ENCODE measurements at regions not wholly inside any gene's neighbourhood (a gene's known extent, or its start where the extent isn't known, plus 50 kb on each side); places are given as distances from the start of the nearest gene placed in this dataset.
A peak's percentile ranks its signal among the peaks of the same experiment; 100 is the strongest.

GRCh38 chr13:63206461-63206860 lies 1790.8 kb upstream of the PCDH20 start:
- DNase-seq (ENCODE audit: low spot score) = no peak

DNA sequence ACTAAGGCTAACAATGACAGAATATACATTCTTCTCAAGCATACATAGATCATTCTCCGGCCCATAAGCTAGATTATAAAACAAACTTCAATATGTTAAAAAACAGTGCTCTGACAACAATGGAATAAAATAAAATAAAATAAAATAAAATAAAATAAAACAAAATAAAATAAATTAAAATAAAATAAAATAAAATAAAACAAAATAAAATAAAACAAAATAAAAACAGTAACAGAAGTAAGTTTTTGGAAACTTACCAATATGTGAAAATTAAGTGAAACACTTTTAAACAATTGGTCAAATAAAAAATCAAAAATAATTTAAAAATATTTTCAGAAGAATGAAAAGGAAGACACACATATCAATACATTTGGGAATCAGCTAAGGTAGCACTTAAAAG lies 1785.8 kb upstream of the PCDH20 start:
- no peak for DNase-seq (ENCODE audit: low spot score)

- DNase-seq (ENCODE audit: low spot score) = no peak
These were observed 1783.9 kb upstream of the PCDH20 start for GRCh38 chr13:63199508-63199907.

DNA sequence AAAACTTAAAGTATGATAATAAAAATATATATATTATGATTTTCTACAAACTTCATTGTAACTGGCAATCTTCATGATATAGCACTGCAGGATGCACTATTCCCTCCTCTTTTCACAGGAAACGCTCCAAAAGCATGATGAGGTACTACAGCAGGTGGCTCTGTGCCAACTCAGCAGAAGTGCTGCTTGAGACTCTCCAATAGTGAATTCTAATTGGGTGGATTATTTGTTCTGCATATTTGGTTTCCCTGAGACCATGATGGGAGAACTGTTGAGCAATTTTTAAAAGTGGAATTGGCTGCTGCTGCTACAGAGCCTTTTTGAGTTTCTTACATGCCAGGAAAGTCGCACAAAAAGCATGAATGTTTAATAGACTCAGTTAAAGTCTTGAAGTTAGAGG lies 1782.4 kb upstream of the PCDH20 start:
- no peak for DNase-seq (ENCODE audit: low spot score)

- no peak for DNase-seq (ENCODE audit: low spot score)
These were observed 1780.1 kb upstream of the PCDH20 start for GRCh38 chr13:63195726-63196125.

DNA sequence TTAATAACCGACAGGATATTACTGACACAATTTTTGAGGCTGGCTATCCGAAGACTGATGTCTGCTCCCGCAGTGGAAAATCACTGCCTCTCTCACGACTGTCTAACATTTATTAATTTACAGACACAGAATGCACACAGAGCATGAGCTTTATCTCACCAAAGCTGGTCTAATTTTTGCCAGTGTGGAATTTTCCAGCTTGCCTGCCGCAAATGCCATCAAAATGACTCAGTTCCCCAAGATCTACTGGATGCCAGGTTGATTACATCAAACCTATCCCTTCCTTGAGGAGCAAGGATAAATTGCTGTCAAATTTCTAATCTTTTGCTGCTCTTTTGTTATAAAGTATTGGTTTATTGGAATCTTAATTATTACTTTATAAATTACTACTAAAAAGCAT lies 1775.1 kb upstream of the PCDH20 start:
- no peak for DNase-seq (ENCODE audit: low spot score)

DNA sequence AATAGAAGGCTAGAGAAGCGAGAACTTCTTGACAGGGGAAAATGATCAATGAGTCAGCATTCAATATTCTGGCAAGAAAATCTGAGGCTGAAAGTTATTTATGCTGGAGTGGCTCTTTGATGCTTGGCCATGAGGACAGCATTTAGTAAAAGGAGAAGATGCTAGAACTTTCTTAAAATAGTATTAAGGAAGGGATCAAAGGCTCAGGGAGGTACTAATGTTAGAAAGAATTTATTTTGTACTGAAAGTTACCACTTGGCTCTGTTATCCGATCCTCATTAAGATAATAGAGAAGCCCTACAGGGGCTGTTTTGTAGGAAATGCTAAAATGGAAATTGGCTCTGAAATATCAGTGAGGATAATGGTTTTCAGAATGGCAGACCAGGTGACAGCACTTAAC lies 1774.6 kb upstream of the PCDH20 start:
- no peak for DNase-seq (ENCODE audit: low spot score)

GRCh38 chr13:63189712-63190111 lies 1774.1 kb upstream of the PCDH20 start:
- no peak for DNase-seq (ENCODE audit: low spot score)

GRCh38 chr13:63184693-63185092 lies 1769.0 kb upstream of the PCDH20 start:
- no peak for DNase-seq (ENCODE audit: low spot score)

GRCh38 chr13:63175536-63175935 lies 1759.9 kb upstream of the PCDH20 start:
- DNase-seq (ENCODE audit: low spot score) = no peak

- DNase-seq (ENCODE audit: low spot score) = no peak
These were observed 1752.2 kb upstream of the PCDH20 start for GRCh38 chr13:63167699-63168337.

- no peak for DNase-seq (ENCODE audit: low spot score)
These were observed 1750.7 kb upstream of the PCDH20 start for GRCh38 chr13:63166345-63166744.

DNA sequence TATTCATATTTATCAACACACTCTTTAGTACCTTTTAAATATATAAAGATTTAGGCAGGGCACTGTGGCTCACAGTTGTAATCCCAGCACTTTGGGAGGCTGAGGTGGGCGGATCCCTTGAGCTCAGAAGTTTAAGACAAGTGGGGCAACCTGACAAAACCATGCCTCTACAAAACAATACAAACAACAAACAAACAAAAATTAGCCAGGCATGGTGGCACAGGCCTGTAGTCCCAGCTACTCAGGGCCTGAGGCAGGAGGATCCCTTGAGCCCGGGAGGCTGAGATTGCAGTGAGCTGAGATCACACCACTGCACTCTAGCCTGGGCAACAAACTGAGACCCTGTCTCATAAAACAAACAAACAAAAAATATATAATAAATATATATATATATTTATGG lies 1748.3 kb upstream of the PCDH20 start:
- no peak for DNase-seq (ENCODE audit: low spot score)

DNA sequence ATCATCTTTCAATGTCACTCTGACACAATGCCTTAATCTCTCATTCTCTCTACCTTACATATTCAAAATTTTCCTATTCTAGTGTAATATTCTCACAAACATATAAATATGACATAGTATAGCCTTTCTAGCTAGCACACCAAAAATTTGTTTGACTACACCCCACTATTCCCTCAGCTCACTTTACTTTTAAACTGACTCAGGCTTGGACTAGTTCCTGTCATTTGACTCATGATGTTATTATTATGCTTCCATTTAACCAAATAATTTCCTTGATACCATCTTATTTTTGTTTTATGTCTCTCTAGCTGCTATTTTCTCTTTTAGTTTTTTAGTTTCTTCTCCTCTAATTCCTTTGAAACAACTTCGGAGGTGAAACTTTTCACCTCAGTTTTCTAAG lies 1745.6 kb upstream of the PCDH20 start:
- no peak for DNase-seq (ENCODE audit: low spot score)

DNA sequence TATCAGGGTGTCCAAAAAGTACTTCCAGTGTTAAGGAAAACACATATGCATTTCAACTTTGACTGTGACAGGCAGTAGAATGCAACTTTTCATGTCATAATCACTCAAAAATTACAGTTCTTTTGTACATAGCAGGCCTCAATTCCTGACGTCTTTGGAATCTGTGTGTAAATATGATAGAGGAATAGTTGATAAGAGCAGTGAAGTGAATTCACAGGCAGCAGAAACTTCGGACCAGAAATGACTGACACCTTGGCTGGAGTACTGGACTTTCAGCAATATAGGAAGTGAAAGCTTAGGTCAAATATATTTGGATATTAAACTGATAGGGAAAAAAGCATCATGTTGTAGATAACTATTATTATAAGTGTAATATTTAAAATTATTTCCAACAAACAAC lies 1741.2 kb upstream of the PCDH20 start:
- DNase-seq (ENCODE audit: low spot score) = no peak

- DNase-seq (ENCODE audit: low spot score) = no peak
These were observed 1733.7 kb upstream of the PCDH20 start for GRCh38 chr13:63149375-63149774.

DNA sequence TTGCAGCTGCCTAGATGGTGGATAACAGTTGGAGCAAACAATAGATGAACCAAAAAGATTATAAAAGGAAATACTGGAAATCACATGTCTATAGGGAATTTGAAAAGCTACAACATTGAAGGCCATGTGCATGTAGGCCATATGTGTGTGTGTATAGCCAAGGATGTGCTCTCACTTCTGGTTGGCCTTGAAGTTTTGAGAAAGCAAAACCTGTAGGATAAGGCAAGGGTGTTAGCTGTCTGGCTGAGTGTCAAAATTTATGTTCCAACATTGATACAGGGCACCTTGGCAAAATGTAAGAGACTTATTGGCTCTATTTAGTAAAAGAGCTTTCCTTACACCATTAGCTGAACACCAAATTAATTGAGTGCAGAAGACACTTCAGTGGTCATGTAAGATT lies 1723.6 kb upstream of the PCDH20 start:
- DNase-seq (ENCODE audit: low spot score) = no peak

DNA sequence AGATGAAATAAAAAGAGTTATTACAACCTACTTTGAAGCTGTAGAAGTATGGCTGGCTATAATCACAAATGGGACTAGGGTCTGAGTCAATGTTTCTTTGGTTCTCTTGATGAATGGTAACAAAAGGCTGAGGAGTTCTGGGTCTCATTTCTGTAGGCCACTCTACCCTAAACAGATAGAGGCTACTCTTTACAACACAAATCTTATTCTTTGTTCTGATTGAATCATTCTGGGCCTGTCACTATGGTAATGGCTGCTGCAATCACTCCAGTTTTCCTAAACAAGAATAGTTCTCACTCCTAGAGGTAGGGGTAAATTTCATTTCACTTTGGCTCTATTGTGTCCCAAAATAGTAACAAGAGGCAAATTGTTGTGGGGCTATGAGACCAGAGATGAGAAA lies 1714.3 kb upstream of the PCDH20 start:
- DNase-seq (ENCODE audit: low spot score) = no peak

- DNase-seq (ENCODE audit: low spot score) = no peak
These were observed 1713.1 kb upstream of the PCDH20 start for GRCh38 chr13:63128716-63129115.

DNA sequence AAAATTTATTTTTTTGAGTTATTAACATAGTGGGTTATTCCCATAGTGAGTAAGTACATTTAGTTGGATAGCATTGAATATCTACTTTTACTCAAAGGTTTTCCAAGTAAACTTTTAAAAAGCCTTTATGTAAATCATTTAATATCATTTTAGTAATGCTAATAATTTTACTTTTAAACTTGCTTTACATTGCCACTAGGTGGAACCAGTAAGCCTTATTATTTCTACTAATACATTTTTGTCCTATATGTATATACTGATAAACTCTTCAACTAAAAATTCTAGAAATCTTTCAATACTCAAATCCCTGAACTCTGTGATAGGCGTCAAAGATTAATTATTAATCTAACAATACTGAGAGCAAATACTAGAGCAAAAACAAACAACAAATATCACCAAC lies 1709.2 kb upstream of the PCDH20 start:
- no peak for DNase-seq (ENCODE audit: low spot score)

DNA sequence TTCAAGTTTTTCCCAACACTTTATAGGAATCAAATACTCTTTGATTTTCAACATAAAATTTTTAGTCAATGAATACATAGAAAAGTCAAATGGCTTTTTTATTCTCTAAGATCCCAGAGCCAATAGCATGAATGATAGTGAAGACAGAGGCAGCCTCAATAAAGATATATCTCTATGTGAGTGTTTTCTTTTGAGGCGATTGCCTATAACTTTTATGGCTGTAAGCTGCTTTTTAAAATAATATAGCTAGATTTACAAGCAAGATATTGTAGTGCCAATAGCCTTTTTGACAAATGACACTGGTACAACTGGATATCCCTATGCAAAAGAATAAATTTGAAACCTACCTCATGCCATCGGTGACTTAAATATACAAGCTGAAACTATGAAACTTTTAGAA lies 1705.2 kb upstream of the PCDH20 start:
- DNase-seq (ENCODE audit: low spot score) = no peak

DNA sequence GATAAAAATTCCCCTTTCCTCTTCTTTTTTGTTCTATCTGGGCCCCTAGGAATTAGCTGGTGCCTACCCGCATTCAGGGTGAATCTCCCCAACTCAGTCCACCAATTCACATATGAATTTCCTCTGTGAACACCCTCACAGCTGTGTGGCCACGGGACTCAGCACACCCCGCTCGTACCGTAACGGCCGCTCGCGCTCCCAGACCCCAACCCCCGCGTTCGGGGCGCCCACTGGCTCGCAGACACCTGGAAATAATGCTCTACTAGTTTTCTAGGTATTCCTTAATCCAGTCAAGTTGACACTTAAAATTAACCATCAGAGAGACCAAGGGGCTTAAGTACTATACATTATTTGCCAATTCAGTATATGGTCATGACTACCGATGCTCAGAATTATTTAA lies 1702.1 kb upstream of the PCDH20 start:
- no peak for DNase-seq (ENCODE audit: low spot score)

GRCh38 chr13:63112799-63113395 lies 1697.2 kb upstream of the PCDH20 start:
- peak; percentile 56 for DNase-seq (ENCODE audit: low spot score)

GRCh38 chr13:63110466-63110865 lies 1694.8 kb upstream of the PCDH20 start:
- no peak for DNase-seq (ENCODE audit: low spot score)
